ENCODE measurements at regions not wholly inside any gene's neighbourhood (a gene's known extent, or its start where the extent isn't known, plus 50 kb on each side); places are given as distances from the start of the nearest gene placed in this dataset.

- TF ChIP-seq POLR2A (IDR thresholded peaks at IDR 0.05; ENCODE audit: low read depth) (no peak), CTCF (IDR thresholded peaks at IDR 0.05) (no peak)
Observed at GRCh38 chr10:44249490-44249889, 135.4 kb downstream of the CXCL12 start.
